NCI-H2196 treated with DMSO at 0.1 percent for 48 hours (cell line): ENCODE measurements at regions not wholly inside any gene's neighbourhood (a gene's known extent, or its start where the extent isn't known, plus 50 kb on each side); places are given as distances from the start of the nearest gene placed in this dataset.
"Not testable (repeated sequence)": the region's sequence is repeated elsewhere in the genome, so short reads cannot be mapped to it uniquely, and the experiment has no call there.

Experiments
- DNase-seq: peaks from one replicate; lab custom pipeline; 2025; ENCODE audit not compliant: unreplicated experiment; lab: John Stamatoyannopoulos, UW

DNA sequence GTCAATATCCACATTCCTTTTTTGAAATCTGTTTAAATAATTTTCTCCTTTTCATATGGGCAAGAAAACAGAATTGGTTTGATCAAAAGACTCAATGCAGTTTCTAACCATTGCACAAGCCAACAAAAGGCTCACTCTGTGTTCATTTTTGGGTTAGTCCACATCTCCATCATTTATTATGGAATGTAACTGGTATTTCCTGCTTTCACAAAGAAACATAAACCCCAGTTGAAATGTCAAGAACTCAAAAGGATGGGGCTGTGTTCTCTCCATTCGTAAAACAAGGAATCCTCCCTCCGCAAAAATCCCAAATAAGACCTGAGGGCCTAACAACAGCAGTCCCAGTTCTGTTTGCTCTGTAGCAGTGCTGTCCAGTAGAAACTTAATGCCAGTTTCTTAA lies 420.9 kb downstream of the GJA1 start:
- no peak for DNase-seq

DNA sequence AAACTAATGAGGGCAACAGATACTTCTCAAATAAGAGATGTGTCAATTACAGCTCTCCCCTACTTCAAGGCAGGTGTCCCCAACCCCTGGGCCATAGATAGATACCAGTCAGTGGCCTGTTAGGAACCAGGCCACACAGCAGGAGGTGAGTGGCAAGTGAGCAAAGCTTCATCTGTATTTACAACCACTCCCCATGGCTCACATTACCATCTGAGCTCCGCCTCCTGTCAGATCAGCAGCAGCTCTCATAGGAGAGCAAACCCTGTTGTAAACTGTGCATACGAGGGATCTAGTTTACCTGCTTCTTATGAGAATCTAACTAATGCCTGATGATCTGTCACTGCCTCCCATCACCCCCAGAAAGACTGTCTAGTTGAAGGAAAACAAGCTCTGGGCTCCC lies 422.1 kb downstream of the GJA1 start:
- DNase-seq = no peak

DNA sequence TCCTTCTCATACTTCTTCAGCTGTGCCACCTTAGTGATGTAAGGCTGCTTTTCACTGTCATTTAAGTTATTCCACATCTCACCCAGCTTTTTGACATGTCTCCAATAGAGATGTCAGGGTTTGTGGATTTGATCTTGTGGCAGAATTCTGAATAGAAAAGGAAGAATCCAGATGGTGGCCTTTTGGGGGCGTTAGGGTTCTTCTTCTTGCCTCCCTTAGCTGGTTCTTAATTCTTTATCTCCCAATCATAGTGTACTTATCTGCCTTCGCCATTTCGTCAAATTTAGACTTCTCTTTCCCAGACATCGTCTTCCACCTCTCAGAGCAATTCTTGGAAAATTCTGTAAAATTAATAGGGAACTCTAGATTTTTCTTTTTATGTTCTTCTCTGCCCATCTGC lies 422.9 kb downstream of the GJA1 start:
- DNase-seq = no peak

DNA sequence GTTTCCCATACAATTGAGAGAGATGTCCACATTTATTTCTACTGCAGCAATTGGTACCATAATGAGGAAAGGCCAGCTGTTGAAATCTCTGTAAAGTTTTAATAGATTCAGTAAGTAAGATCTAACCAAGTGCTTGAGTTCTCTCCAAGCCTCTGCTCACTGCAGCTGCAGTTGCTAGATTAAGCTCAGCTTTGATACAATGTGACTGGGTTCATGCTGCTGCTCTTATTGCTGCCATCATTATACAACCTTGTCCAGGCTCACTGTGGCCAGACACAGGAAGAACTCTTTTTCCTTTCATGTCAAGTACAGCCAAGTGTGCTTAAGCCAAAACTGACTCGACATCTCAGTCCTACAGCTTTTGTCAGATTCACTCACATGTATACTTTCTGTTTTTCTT lies 423.5 kb downstream of the GJA1 start:
- no peak for DNase-seq

DNA sequence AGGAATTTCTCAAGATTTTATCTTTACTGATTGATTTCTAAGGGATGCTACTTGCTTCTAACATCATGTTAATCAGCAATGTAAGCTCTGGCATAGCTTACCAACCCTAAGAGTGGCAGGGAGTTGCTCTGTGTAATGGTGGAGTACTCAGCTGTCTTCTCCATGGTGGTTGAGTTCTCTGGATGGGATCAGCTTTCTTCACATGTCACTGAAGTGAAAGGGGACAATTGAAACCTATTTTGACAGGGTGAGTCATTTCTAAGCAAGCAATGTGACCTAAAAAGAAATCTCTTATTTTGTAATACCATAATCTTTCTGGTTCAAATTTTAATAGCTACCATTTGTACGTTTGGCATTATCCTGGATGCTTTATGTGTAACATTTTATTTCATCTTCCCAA lies 430.4 kb downstream of the GJA1 start:
- DNase-seq = no peak

DNA sequence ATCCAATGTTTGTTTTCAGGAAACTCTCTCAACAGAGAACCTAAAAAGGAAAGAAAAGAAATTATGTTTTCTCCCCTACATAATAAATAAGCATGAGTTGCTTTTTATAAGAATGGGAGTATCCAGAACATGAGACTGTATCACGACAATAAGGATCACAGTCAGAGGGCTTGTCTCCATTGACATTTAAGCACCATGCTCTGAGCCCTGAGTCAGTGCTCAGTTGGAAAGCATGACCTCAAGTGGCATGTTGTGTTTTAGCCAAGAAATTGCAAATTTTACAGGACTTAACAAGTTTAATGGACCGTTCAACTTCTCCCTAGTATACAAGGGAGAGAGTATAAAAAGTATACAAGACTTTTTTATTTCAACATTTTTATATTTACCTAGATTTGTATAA lies 431.6 kb downstream of the GJA1 start:
- DNase-seq = no peak

DNA sequence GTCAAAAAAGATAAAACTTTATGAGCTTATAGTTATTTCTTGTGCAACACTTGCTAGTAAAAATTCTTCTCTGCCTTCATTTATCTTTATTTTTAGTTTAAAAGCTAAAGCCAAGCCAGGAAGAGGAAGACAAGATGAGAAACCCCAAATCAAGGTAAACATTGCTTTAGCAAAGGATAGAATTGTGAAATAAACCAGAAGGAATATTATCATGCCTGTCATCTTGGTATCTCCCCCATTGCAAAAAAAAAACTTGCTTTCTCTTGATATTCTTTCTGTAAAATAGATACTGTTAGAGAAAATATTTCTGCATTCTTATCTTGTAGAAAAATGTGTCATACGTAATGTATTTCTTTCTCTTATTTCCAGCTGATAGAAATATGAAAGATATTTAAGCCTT lies 432.8 kb downstream of the GJA1 start:
- no peak for DNase-seq

DNA sequence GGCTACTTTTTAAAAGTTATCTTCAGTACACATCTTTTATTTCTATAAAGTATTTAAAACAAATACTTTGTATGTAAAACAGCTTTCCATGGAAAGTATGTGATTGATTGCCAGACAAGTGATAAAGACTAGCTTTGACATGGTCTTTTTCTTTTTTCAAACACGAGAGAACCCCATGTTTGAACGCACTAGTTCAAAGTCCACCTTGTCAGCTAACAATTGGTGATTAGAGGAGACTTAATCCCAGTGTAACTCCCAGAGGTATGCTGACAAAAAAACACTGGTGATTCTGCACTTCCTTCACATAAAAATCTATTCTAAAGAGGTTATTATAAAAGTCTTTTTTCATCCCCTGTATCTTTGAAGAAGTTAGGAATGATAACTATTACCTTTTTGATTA lies 438.1 kb downstream of the GJA1 start:
- no peak for DNase-seq

DNA sequence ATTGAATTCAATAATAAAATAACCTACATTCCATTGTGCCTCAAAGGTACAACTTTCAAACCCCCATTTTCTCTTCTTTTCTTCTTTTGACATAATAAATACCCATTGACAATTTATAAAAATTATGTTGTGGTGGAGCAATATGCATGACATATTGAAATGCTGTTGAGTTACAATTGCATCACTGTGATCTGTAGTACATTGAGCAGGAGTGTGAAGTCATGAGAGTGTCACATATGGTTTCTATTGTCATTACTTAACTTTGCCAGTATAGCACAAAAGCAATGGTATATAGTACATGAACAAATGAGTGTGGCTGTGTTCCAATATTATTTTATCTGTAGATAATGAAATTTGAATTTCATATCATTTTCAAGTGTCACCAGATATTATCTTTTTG lies 441.3 kb downstream of the GJA1 start:
- no peak for DNase-seq

DNA sequence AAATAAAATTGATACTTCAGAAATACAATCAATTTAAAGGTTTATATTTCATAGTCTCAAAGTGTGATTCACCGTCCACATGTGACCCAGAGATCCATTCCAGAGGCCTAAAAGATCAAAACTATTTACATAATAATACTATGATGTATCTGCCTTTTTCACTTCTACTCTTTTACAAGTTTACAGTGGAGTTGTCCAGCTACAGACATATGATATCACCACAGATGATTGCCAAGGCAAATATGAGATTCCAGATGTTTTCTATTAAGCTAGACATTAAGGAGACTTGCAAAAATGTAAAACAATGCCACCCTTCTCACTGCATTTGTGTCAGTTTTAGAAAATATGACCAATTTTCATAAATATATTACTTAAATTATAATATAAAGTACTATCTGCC lies 443.7 kb downstream of the GJA1 start:
- no peak for DNase-seq

DNA sequence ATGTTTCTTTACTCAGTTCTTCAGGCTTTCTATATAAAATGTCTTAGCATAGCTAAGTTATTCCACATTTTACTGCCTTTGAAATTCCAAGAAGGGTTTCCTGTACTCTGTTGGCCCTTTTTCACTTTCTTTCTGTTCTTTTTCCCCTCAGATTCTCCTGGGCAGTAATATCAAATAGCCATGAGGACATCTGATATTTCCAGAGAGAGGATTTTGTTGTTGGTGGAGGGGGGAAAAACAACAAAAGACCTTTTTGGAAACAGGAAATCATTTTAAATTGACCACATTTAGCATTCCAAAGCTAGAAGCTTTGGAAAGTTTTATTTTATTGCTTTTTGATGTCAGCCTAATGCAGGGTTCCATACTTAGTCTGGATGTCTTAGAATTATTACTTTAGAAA lies 445.4 kb downstream of the GJA1 start:
- no peak for DNase-seq

DNA sequence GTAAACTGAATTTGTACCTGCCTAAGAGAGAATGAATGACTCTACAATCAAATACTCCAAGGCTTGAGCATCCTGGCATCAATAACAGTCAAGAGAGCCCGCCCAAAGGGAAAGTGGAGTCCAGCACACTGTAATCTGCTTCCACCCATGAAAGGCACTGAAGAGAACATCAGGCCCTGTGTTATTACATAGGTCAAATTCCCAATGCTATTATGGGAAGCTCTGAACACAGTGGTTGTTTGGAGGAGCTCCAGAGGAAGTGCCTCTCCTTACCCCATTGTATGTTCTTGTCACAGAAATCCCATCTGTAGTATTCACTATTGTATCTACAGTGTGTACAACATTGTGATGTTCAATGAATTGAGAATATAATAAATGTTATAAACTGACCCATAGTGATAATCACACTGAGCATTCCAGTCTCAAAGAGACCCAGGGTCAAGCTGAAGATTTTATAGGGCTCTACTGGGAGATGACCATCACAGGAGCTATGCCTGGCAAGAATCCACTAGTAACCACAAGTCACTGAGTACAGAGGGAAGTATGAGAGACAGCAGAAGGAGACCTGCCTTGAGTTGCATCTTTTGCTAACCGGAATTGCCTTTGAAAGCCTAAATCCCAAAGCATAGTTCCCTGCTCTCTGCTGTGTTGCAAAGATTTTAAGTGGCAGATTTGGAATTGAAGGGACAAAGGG lies 446.7 kb downstream of the GJA1 start:
- no peak for DNase-seq

DNA sequence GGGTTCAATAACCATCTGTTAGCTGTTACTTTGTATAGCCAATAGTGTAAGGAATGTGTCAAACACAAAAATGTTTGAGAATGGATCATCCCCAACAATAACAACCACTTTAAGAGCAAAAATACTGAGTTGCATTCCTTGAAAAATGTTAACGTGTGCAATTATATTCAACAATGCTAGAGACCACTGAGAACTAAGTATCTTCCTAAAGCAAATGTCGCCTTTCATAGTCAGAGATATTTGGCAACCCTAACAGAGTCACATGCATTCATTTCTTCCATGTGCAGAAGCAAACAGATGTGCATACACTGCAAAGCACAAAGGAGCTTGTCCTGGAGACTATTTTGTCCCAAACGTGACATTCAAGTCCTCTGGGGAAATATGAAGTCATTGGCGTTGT lies 448.6 kb downstream of the GJA1 start:
- no peak for DNase-seq

DNA sequence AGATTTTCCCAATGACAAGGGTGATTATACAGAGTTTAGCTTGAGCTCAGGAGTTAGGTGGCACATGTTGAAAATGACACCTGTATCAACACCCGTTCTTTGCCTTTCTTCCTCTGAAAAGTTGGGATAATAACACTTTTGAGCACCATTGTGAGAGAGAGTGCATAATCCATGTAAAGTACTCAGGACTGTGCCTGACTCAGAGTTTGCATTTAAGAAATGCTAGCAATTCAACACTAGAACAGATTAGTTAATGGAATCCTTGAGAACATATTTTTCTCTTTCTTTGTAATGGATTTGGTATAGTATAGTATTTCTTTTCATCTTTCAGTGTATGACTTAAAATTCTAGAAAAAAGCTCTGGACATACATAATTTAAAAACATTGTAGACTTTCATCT lies 449.2 kb downstream of the GJA1 start:
- DNase-seq = no peak

DNA sequence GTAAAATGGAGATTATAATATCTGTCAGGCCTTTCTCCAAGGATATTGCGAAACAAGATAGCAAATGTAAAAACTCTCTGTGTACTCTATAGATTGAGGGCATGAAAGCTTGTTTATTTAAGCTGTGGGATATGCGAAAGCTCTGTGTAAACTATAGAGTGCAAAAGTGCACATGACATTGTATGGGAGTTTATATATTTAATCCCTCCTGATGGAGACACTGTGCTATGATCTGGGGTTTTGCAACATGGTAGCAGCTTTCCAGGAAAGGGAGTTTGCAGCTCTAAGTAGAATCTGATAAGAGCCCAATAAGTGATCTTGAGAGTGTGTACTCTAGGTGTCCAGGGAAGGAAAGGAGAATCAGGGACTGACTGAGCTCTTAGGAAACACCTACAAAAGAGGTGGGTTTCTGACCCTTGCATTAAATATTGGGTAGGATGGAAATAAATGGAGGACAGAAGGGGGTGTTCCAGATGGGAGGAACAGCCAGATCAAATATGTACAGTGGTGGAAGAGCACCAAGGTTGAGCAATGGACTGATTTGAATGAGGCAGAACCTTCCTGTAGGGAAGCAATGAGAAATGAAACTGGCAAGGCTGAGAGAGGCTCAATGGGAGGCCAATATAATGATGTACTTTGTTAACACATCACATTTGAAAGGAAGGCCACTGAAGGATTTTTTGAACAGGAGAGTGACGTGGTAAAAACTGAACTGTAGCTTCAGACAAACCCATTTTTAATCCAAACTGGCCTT lies 450.1 kb downstream of the GJA1 start:
- no peak for DNase-seq

DNA sequence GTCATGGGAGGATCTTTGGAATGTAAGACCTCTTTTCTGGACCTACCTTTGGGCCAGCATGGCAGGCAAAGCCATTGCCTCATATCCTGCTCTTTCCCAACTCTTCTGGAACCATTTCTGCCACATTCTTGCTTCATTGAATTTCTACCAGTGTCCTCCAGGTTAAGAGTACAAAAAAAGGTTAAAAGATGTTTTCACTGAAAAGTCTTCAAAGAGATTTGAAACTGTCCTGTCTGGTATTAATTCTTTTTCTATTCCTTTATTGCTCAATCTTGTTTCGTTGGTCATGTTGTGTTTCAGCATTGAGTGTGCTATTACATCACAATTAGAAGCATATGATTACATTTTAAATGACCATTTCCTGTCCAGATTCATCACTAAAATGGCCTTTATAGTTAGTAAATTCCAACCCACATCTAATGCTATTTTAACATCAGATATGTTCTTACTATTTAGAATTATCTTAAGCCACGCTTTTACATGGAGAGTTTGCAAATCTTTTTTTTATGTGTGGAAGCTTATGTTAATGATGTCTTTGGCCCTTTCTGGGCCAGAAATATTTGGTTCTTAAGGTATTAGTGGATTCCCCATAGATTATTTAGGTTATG lies 450.9 kb downstream of the GJA1 start:
- DNase-seq = no peak

DNA sequence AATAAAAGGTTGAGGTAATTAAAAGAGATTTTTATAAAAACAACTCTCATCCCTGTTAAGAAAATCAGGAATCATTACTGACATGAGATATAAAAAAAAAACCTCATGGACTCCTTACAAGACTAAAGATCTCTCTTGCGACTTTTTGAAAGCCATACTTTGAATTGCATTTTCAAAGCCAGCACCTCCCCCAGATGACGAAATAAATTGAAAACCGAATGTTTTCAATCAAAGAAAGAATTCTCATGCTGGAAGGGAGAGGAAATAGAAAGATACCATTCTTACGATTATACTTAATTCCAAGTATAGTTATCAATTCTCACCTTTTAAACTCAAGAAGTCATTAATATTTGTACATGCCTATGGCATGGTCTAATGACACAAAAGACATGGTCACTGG lies 452.3 kb downstream of the GJA1 start:
- DNase-seq = no peak

DNA sequence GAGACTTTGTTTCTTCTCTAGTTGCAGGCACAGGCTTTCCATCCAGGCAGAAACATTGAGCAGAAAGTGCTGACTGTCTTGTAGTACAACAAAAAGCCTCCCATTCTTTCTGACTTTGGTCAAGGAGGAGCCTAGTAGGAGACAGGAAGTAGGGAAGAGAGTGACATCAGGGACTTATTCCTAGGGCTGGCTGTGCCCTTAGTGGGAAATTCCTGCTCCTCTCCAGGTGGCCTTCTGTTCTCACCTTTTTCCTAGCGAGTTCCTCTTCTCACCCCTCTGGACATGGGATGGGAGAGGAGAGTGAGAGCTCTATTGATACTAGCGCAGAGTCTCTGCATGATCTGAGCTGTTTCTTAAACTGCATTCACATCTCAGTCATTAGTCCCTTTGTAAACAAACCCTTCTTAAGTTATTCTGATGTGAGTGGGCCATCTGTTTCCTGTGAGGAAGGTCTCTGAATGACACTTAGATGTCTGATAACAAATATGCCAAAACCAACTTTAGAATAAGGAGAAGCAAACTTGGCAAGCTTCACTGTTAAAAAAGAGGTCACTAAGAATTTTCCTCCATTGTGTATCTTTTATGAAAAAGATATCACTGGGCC lies 455.0 kb downstream of the GJA1 start:
- DNase-seq = no peak

DNA sequence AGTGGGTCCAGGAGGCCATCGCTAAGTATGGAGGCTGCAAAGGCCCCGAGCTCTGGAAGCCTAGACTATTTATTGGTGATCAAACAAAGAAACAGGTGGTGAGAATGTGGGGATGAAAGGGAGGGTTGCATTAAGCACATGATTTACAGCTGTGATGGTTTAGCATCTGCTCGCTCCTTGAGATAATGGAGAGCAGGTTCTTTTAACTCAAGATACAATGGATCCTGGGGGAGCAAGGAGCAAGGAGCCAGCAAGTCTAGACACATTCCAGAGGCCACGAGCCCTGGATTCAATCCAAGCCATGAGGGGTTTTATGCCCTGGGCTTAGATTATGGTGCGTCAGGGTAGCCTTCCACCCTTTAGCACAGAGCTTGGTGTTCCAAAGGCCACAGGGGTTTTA lies 460.3 kb downstream of the GJA1 start:
- DNase-seq = not testable (repeated sequence)

DNA sequence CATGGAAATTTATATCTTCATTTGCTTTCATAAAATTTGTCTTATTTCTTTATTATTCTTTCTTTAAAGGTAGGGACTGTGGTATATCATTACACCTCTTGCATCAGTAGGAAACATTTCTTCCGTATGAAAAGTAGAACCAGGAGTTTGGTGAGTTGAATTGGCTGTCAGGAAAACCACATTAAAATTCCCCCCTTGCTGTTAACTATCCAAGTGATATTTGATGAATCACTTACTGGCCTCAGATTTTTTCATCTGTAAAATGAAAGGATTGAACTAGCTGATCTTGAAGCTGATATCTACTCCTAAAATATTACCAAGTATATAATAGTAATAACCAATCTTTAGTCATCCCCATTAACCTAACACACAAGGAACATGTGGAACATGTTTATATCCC lies 460.9 kb downstream of the GJA1 start:
- no peak for DNase-seq

DNA sequence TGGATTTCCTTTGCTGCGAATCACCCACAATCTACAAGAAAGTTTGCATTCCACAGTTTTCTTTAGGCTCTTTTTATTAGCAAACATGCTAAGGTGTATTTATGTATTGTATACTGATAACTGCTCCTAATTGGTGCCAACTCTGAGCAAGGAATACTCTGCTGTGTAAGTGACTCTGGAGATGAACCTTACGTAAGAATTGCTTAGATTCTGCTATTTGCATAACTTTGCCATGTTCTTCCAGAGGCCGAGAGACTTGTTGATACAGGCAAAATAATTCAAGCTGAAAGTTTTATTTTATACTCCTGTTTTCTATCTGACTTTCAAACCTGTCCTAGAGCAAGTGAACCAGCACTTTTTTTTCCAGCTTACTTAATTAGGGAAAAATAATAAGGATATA lies 461.3 kb downstream of the GJA1 start:
- DNase-seq = no peak

DNA sequence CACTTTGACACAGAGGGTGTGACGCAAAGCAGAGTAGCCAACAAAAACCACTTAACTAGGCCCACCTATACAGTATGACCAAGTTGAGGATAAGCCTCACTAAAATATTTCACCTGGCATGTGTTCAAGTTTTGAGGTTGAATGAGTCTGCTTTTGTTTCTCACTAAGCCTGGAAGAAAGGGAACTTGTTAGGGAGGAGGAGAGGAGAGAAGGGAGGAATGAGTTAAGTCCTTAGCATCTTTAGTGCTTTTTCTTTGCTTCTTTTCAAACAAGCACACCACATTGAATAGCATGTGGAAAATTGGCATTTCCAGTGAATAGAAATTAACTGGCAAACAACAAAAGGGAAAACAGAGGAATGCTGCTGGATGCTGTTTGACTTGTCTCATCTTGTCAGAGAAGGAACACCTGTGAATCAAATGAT lies 461.9 kb downstream of the GJA1 start:
- no peak for DNase-seq
